ENCODE measurements at regions not wholly inside any gene's neighbourhood (a gene's known extent, or its start where the extent isn't known, plus 50 kb on each side); places are given as distances from the start of the nearest gene placed in this dataset.

- Mint-ChIP-seq H3K36me3 (ENCODE audit: insufficient read depth in 2 of 2) (no peaks in the 10 kb centered on the region), H3K27me3 (ENCODE audit: low read depth) (peaks cover 22% of the 10 kb centered on the region), H3K9me3 (no peaks in the 10 kb centered on the region), H3K27ac (no peak overlapping the region), H3K4me1 (ENCODE audit: low read depth) (no peaks in the 10 kb centered on the region), H3K4me3 (no peak overlapping the region)
- DNase-seq (no peak), ATAC-seq (replicated peaks in 1 of 2) (no peak)
Measured at GRCh38 chr22:26914519-26915185, 257.3 kb downstream of the MIAT start.

- ATAC-seq (replicated peaks in 1 of 2): no peak
Measured at GRCh38 chr22:26916236-26916635, 258.8 kb downstream of the MIAT start.

GRCh38 chr22:26918226-26918625 is 260.8 kb downstream of the MIAT start:
- H3K27ac Mint-ChIP-seq: no peak overlapping the region
- no peaks in the 10 kb centered on the region for H3K9me3 Mint-ChIP-seq
- DNase-seq (no peak), ATAC-seq (replicated peaks in 1 of 2) (no peak)
- no peaks in the 10 kb centered on the region for H3K36me3 Mint-ChIP-seq (ENCODE audit: insufficient read depth in 2 of 2)
- no peaks in the 10 kb centered on the region for H3K4me1 Mint-ChIP-seq (ENCODE audit: low read depth)
- H3K27me3 Mint-ChIP-seq (ENCODE audit: low read depth): peaks cover 18% of the 10 kb centered on the region
- no peak overlapping the region for H3K4me3 Mint-ChIP-seq

More at GRCh38 chr22:26916236-26916635, 258.8 kb downstream of the MIAT start:
- no peaks in the 10 kb centered on the region for H3K4me1 Mint-ChIP-seq (ENCODE audit: low read depth)
- H3K9me3 Mint-ChIP-seq: no peaks in the 10 kb centered on the region
- H3K27ac Mint-ChIP-seq: no peak overlapping the region
- H3K36me3 Mint-ChIP-seq (ENCODE audit: insufficient read depth in 2 of 2): no peaks in the 10 kb centered on the region
- H3K27me3 Mint-ChIP-seq (ENCODE audit: low read depth): peaks cover 22% of the 10 kb centered on the region
- H3K4me3 Mint-ChIP-seq: no peak overlapping the region
- no peak for DNase-seq

- Mint-ChIP-seq H3K36me3 (ENCODE audit: insufficient read depth in 2 of 2) (no peaks in the 10 kb centered on the region), H3K4me1 (ENCODE audit: low read depth) (no peaks in the 10 kb centered on the region), H3K4me3 (no peak overlapping the region), H3K27me3 (ENCODE audit: low read depth) (no peaks in the 10 kb centered on the region), H3K27ac (no peak overlapping the region), H3K9me3 (no peaks in the 10 kb centered on the region)
- no peak for DNase-seq
- no peak for ATAC-seq (replicated peaks in 1 of 2)
Measured at GRCh38 chr22:26921726-26922125, 264.3 kb downstream of the MIAT start.

DNA sequence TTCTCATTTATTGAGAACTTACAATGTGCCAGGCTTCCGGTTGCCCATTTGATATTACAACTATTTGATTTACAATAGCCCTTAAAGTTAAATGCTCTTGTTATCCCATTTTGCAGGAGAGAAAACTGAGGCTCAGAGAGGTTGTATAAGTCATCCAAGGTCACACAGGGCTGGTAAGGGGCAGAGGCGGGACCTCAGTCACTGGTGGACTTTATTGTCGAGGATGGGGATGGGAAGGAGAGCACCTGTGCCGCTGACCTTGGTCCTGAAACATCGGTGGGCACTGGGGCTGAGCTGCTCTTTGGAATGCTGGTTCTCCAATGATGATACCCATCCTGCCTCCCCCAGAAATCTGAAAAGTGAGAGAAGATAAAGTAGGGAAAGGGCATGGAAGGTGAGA is 265.4 kb downstream of the MIAT start:
- Mint-ChIP-seq H3K4me1 (ENCODE audit: low read depth) (no peaks in the 10 kb centered on the region), H3K36me3 (ENCODE audit: insufficient read depth in 2 of 2) (no peaks in the 10 kb centered on the region), H3K27ac (no peak overlapping the region), H3K27me3 (ENCODE audit: low read depth) (no peaks in the 10 kb centered on the region), H3K9me3 (no peaks in the 10 kb centered on the region), H3K4me3 (no peak overlapping the region)
- ATAC-seq (replicated peaks in 1 of 2): no peak
- DNase-seq: no peak

GRCh38 chr22:26923531-26923930 is 266.1 kb downstream of the MIAT start:
- H3K27ac Mint-ChIP-seq: no peak overlapping the region
- H3K36me3 Mint-ChIP-seq (ENCODE audit: insufficient read depth in 2 of 2): no peaks in the 10 kb centered on the region
- no peak for DNase-seq
- no peaks in the 10 kb centered on the region for H3K4me1 Mint-ChIP-seq (ENCODE audit: low read depth)
- no peaks in the 10 kb centered on the region for H3K27me3 Mint-ChIP-seq (ENCODE audit: low read depth)
- no peak overlapping the region for H3K4me3 Mint-ChIP-seq
- ATAC-seq (replicated peaks in 1 of 2): no peak
- no peaks in the 10 kb centered on the region for H3K9me3 Mint-ChIP-seq

DNA sequence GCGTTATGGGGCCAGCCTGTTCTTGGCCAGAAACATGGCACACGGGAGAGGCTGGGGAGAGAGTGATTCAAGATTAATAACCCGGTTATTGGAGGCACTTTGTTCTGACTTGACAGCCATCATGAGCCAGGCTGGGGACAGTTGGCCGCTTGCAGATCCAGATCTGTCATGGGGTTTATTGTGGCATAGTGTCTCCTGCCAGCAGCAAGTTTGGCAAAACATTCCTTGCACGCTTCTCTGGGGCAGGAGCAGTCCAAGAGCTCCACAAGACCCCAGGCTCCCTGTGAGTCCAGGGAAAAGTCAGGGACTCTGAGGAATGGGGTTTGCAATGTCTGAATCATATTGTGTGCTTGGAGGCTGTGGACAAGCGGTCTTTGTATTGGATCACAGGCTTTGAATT is 270.4 kb downstream of the MIAT start:
- Mint-ChIP-seq H3K4me3 (no peak overlapping the region), H3K9me3 (no peaks in the 10 kb centered on the region), H3K27me3 (ENCODE audit: low read depth) (no peaks in the 10 kb centered on the region), H3K27ac (no peak overlapping the region), H3K4me1 (ENCODE audit: low read depth) (no peaks in the 10 kb centered on the region), H3K36me3 (ENCODE audit: insufficient read depth in 2 of 2) (no peaks in the 10 kb centered on the region)
- DNase-seq (no peak), ATAC-seq (replicated peaks in 1 of 2) (no peak)

- Mint-ChIP-seq H3K27me3 (ENCODE audit: low read depth) (no peaks in the 10 kb centered on the region), H3K4me1 (ENCODE audit: low read depth) (no peaks in the 10 kb centered on the region), H3K36me3 (ENCODE audit: insufficient read depth in 2 of 2) (no peaks in the 10 kb centered on the region), H3K27ac (no peak overlapping the region), H3K4me3 (no peak overlapping the region), H3K9me3 (no peaks in the 10 kb centered on the region)
- DNase-seq (no peak), ATAC-seq (replicated peaks in 1 of 2) (no peak)
Measured at GRCh38 chr22:26931471-26931870, 274.1 kb downstream of the MIAT start.

DNA sequence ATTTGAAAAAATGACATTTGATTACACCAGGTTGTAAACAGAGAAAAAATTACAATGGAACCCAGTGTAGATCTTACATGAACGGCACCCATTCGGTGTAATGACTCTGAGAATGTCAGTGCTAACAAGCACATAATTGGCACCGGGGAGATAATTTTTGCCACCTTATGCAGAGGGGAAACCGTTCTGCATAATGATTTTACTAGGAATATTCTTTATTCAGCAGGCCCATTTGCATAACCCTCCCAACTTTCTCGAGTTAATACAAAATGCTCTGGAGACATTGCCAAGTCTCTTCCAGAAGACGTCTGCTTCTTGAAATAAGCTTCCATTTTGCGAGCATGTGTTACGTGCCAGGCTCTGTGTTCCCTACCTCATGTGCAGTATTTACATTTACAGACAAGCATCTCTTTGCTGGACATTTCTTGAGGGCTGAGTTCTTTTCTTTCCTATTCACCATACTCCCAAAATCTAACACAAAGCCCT is 275.8 kb downstream of the MIAT start:
- H3K27ac Mint-ChIP-seq: no peak overlapping the region

GRCh38 chr22:26937213-26937612 is 279.8 kb downstream of the MIAT start:
- Mint-ChIP-seq H3K4me3 (no peak overlapping the region), H3K27me3 (ENCODE audit: low read depth) (no peaks in the 10 kb centered on the region), H3K9me3 (peaks cover 3 to 4% of the 10 kb centered on the region in 2 donors), H3K36me3 (ENCODE audit: insufficient read depth in 2 of 2) (peaks cover 3 to 4% of the 10 kb centered on the region in 2 donors), H3K27ac (no peak overlapping the region), H3K4me1 (ENCODE audit: low read depth) (no peaks in the 10 kb centered on the region)
- ATAC-seq (replicated peaks in 1 of 2) (no peak), DNase-seq (no peak)

More for the DNA sequence above, 275.8 kb downstream of the MIAT start:
- no peaks in the 10 kb centered on the region for H3K27me3 Mint-ChIP-seq (ENCODE audit: low read depth)
- H3K36me3 Mint-ChIP-seq (ENCODE audit: insufficient read depth in 2 of 2): peaks cover 3 to 4% of the 10 kb centered on the region in 2 donors
- no peaks in the 10 kb centered on the region for H3K4me1 Mint-ChIP-seq (ENCODE audit: low read depth)
- H3K4me3 Mint-ChIP-seq: no peak overlapping the region
- DNase-seq: no peak
- H3K9me3 Mint-ChIP-seq: peaks cover 3 to 4% of the 10 kb centered on the region in 2 donors
- ATAC-seq (replicated peaks in 1 of 2): no peak

DNA sequence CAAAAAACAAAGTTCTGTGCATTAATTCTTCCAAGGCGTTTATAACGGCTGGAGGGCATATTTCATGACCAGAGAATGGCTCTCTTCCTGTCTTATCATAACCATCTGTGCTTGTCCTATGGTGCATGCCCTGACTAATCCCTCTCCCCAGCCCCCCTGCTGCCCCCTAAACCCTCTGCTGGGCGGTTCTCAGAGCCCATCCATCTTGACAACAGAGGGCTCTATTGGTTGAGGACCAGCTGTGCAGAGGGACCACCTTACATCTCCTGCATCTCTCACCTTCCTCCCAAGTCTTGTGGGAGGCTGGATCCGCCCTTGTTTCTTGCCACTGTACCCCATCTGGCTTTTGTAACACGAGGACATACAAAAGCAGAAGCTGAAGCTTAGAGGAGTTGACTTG is 282.1 kb downstream of the MIAT start:
- no peak for DNase-seq
- Mint-ChIP-seq H3K9me3 (peaks cover 3 to 4% of the 10 kb centered on the region in 2 donors), H3K36me3 (ENCODE audit: insufficient read depth in 2 of 2) (peaks cover 3 to 4% of the 10 kb centered on the region in 2 donors), H3K4me3 (no peak overlapping the region), H3K27me3 (ENCODE audit: low read depth) (no peaks in the 10 kb centered on the region), H3K27ac (no peak overlapping the region), H3K4me1 (ENCODE audit: low read depth) (no peaks in the 10 kb centered on the region)
- ATAC-seq (replicated peaks in 1 of 2): no peak

DNA sequence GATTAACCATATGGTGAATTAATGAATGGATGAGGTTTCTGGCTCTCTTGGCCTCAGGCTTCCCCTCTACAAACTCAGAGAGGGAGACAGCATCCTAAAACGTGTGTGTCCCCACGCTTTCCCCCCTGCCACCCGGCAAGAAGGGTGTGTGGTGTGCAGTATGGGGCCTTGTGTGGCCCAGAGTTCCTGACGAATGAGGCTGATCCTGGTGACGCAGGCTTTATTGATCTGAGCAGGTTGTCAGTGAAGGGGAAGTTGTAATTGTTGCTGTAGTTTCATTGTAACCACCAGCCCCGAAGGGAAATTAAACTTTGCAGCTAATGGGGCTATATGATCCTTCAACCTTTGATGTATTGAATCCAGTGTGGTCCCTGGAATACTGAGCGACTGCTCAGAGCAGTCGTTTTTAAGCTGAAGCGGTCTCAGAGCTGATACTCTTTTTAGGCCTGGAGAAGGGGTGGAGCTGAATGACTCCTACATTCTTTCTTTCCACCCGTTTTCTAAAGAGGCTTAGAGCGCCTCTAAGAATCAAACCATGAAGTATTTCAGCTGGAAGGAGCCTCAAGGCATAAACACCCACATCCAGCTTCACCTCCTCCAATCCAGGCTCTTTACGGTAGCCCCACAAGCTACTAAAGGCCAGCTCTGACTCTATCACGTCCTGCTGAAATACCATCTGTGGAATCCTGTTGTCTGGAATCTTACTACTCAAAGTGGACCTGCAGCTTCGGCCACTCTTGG is 284.7 kb downstream of the MIAT start:
- no peak for ATAC-seq (replicated peaks in 1 of 2)
- H3K9me3 Mint-ChIP-seq: peaks cover 3 to 4% of the 10 kb centered on the region in 2 donors
- no peaks in the 10 kb centered on the region for H3K4me1 Mint-ChIP-seq (ENCODE audit: low read depth)
- DNase-seq: no peak
- H3K27ac Mint-ChIP-seq: no peak overlapping the region
- H3K36me3 Mint-ChIP-seq (ENCODE audit: insufficient read depth in 2 of 2): peaks cover 3 to 4% of the 10 kb centered on the region in 2 donors
- no peaks in the 10 kb centered on the region for H3K27me3 Mint-ChIP-seq (ENCODE audit: low read depth)
- H3K4me3 Mint-ChIP-seq: no peak overlapping the region

DNA sequence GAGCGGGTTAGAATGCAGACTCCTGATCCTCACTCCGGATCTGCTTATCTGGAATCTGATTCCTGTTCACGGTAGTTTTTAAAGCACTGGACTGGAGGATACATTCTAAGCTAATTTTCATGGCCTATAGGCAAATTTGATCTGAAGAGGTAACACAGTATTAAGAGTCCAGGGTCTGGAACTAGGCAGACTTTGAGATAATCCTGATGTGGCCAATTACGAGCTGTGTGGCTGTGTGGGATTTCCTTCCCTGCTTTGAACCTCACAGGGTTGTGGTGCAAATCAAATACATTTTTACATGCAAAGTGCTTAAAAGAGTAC is 285.2 kb downstream of the MIAT start:
- no peak overlapping the region for H3K27ac Mint-ChIP-seq
- H3K36me3 Mint-ChIP-seq (ENCODE audit: insufficient read depth in 2 of 2): peaks cover 2 to 3% of the 10 kb centered on the region in 2 donors
- DNase-seq (no peak), ATAC-seq (replicated peaks in 1 of 2) (no peak)
- peaks cover 2 to 3% of the 10 kb centered on the region in 2 donors for H3K9me3 Mint-ChIP-seq
- no peak overlapping the region for H3K4me3 Mint-ChIP-seq
- H3K4me1 Mint-ChIP-seq (ENCODE audit: low read depth): no peaks in the 10 kb centered on the region
- H3K27me3 Mint-ChIP-seq (ENCODE audit: low read depth): no peaks in the 10 kb centered on the region

- no peak for ATAC-seq (replicated peaks in 1 of 2)
- Mint-ChIP-seq H3K36me3 (ENCODE audit: insufficient read depth in 2 of 2) (no peaks in the 10 kb centered on the region), H3K4me1 (ENCODE audit: low read depth) (no peaks in the 10 kb centered on the region), H3K9me3 (no peaks in the 10 kb centered on the region), H3K27me3 (ENCODE audit: low read depth) (peaks cover 2% of the 10 kb centered on the region), H3K27ac (no peak overlapping the region), H3K4me3 (no peak overlapping the region)
- DNase-seq: no peak
Measured at GRCh38 chr22:26945565-26945964, 288.2 kb downstream of the MIAT start.
